ENCODE measurements at regions not wholly inside any gene's neighbourhood (a gene's known extent, or its start where the extent isn't known, plus 50 kb on each side); places are given as distances from the start of the nearest gene placed in this dataset.

DNA sequence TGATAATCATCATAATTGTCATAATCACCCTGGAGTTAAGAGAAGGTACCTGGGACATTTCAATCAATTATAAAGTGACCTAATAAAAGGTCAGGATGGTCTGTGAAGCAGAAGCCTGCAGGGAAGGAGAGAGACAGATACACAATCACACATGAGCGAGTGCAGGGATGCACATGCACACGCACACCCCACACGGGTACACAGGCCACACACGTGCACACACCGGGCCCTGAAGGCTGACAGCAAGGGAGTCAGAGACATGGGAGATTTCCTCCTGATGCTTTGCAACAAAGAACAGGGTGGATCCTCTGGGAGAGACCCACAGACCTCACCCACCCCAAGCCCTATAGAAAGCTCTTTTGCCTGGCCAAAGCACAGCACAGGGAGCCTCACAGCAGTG lies 82.3 kb upstream of the ZC3H12A start:
- no peak for TF ChIP-seq POLR2A (IDR thresholded peaks at IDR 0.05; ENCODE audit: low read length)
- TF ChIP-seq GATA1 (IDR thresholded peaks at IDR 0.05; ENCODE audit: low read depth, low read length): no peak

Measured in erythroblast (primary cell).